BE2C (cell line): ENCODE measurements at regions not wholly inside any gene's neighbourhood (a gene's known extent, or its start where the extent isn't known, plus 50 kb on each side); places are given as distances from the start of the nearest gene placed in this dataset.

ENCODE experiments used
- DNase-seq: peaks from one replicate; pipeline ENCODE4 v3.0.0-alpha.2; 2020
- H3K27me3 ChIP-seq: fragments of 250-450 bp; sonication (Bioruptor Pico); 2 replicates; pipeline ENCODE4 v1.5.1; 2020; ENCODE audit warnings: mild to moderate bottlenecking
- H3K36me3 ChIP-seq: fragments of 250-450 bp; sonication (Bioruptor Pico); 2 replicates; pipeline ENCODE4 v1.5.1; 2020; ENCODE audit warnings: mild to moderate bottlenecking
- H3K4me1 ChIP-seq: fragments of 250-450 bp; sonication (Bioruptor Pico); 2 replicates; pipeline ENCODE4 v1.5.1; 2020
- H3K4me3 ChIP-seq: 2 replicates; pipeline ENCODE4 v1.5.1; 2011; ENCODE audit warnings: low read depth, low read length
- H3K9me3 ChIP-seq: fragments of 250-450 bp; sonication (Bioruptor Pico); 2 replicates; pipeline ENCODE4 v1.5.1; 2020
- TF ChIP-seq, protein P1 (sequence below): IDR thresholded peaks from 2 replicates; pipeline ENCODE4 v1.5.1; 2012; ENCODE audit warnings: mild to moderate bottlenecking, low read depth, low read length

DNA sequence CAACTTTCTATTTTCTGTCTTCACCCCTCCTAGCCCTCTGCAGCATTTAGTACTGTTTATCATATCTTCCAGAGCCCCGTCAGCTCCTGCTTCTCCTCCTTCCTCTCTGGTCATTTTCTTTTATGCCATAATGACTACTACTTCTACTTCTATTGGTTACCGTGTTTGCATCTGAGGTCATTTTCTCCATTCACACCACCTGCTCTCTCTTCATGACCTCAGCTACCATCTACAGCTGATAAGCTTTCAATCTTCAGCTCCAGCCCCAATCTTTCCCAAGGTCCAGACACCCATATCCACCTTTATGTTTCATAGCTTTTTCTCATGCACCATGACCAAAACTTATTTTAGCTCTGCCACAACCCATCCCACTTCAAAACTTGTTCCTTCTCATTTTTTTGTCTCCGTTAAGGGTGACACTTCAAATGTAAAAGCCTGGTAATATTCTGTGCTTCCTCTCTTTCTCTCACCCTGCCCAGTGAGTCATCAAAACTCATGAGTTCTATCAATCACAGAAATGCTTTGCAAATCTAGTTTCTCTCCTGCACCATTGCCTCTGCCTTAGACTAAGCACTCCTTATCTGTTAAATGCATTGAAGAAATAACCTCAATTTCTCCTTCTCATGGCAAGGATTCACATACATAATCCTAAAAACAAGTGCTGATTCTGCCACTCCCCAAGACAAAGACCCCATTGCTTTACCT is 71.3 kb upstream of the IQCM start:
- H3K4me3 ChIP-seq = no peak overlapping the region
- TF ChIP-seq, protein P1, sequence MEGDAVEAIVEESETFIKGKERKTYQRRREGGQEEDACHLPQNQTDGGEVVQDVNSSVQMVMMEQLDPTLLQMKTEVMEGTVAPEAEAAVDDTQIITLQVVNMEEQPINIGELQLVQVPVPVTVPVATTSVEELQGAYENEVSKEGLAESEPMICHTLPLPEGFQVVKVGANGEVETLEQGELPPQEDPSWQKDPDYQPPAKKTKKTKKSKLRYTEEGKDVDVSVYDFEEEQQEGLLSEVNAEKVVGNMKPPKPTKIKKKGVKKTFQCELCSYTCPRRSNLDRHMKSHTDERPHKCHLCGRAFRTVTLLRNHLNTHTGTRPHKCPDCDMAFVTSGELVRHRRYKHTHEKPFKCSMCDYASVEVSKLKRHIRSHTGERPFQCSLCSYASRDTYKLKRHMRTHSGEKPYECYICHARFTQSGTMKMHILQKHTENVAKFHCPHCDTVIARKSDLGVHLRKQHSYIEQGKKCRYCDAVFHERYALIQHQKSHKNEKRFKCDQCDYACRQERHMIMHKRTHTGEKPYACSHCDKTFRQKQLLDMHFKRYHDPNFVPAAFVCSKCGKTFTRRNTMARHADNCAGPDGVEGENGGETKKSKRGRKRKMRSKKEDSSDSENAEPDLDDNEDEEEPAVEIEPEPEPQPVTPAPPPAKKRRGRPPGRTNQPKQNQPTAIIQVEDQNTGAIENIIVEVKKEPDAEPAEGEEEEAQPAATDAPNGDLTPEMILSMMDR = no peak
- H3K36me3 ChIP-seq = no peaks in the 10 kb centered on the region
- no peak for DNase-seq
- no peaks in the 10 kb centered on the region for H3K9me3 ChIP-seq
- peaks cover 6% of the 10 kb centered on the region for H3K27me3 ChIP-seq
- no peaks in the 10 kb centered on the region for H3K4me1 ChIP-seq

DNA sequence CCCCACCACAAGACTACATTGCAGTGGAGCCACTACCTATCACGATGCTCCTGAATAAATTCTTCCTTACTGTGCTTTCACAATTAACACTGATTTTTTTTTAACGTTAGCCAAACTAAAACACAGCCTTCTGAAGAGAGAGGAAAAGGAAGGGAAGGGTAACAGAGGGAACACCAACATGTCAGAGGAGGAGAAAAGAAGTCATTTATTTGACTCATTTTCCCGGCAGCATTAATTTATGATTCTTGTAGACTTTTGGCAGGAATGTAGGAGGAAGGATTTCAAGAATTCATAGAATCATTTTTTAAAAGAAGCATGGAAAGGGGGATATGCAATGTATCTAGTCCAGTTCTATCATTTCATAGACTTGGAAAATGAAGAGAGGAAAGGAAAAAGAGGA is 74.3 kb upstream of the IQCM start:
- Histone ChIP-seq H3K9me3 (no peaks in the 10 kb centered on the region), H3K4me3 (no peak overlapping the region), H3K27me3 (peaks cover 6% of the 10 kb centered on the region; the same call in 1 of the 2 replicates), H3K36me3 (no peaks in the 10 kb centered on the region), H3K4me1 (no peaks in the 10 kb centered on the region)
- no peak for DNase-seq
- TF ChIP-seq, protein P1 = no peak

- Histone ChIP-seq H3K9me3 (no peaks in the 10 kb centered on the region), H3K36me3 (no peaks in the 10 kb centered on the region), H3K4me1 (no peaks in the 10 kb centered on the region), H3K4me3 (no peak overlapping the region), H3K27me3 (peaks cover 6% of the 10 kb centered on the region; the same call in 1 of the 2 replicates)
- TF ChIP-seq, protein P1 = no peak
- no peak for DNase-seq
These were observed 74.9 kb upstream of the IQCM start for GRCh38 chr4:149890531-149890930.

GRCh38 chr4:149891426-149891825 is 75.8 kb upstream of the IQCM start:
- Histone ChIP-seq H3K4me1 (no peaks in the 10 kb centered on the region), H3K27me3 (no peaks in the 10 kb centered on the region; the same call in 1 of the 2 replicates), H3K36me3 (no peaks in the 10 kb centered on the region), H3K4me3 (no peak overlapping the region), H3K9me3 (no peaks in the 10 kb centered on the region)
- no peak for DNase-seq
- TF ChIP-seq, protein P1 = no peak

- TF ChIP-seq, protein P1 = peak; percentile 50
- Histone ChIP-seq H3K27me3 (no peaks in the 10 kb centered on the region; the same call in 1 of the 2 replicates), H3K4me3 (no peak overlapping the region), H3K4me1 (no peaks in the 10 kb centered on the region), H3K9me3 (no peaks in the 10 kb centered on the region), H3K36me3 (no peaks in the 10 kb centered on the region)
- DNase-seq = no peak
These were observed 80.8 kb upstream of the IQCM start for GRCh38 chr4:149896432-149896831.

GRCh38 chr4:149897783-149898182 is 82.1 kb upstream of the IQCM start:
- Histone ChIP-seq H3K27me3 (no peaks in the 10 kb centered on the region; the same call in 1 of the 2 replicates), H3K36me3 (no peaks in the 10 kb centered on the region), H3K4me1 (no peaks in the 10 kb centered on the region), H3K4me3 (no peak overlapping the region), H3K9me3 (no peaks in the 10 kb centered on the region)
- TF ChIP-seq, protein P1 = peak; percentile 34
- DNase-seq = no peak
